HL-60 (cell line): ENCODE measurements at regions not wholly inside any gene's neighbourhood (a gene's known extent, or its start where the extent isn't known, plus 50 kb on each side); places are given as distances from the start of the nearest gene placed in this dataset.

Experiments
- DNase-seq, 2 experiments: peaks; one replicate each; pipeline ENCODE4 v3.0.0-alpha.2; 2010 to 2020; ENCODE audit warnings: low read depth in 1 of 2, low spot score in 1 of 2
- H3K27ac ChIP-seq: fragments of 250-450 bp; sonication (Bioruptor Pico); replicated peaks from 2 replicates; pipeline ENCODE4 v1.5.1; 2020; ENCODE audit warnings: mild to moderate bottlenecking, moderate library complexity
- H3K27me3 ChIP-seq: fragments of 250-450 bp; sonication (Bioruptor Pico); 2 replicates; pipeline ENCODE4 v1.5.1; 2021; ENCODE audit warnings: mild to moderate bottlenecking, moderate library complexity; ENCODE audit not compliant: insufficient read depth, poor library complexity, severe bottlenecking
- H3K4me3 ChIP-seq: replicated peaks from 2 replicates; pipeline ENCODE4 v1.5.1; 2011; ENCODE audit warnings: mild to moderate bottlenecking, control low read depth, low read length; ENCODE audit not compliant: insufficient read depth
- CTCF ChIP-seq: IDR thresholded peaks from one replicate; pipeline ENCODE4 v1.5.1; 2011; ENCODE audit warnings: low read length, control low read depth, inconsistent platforms; ENCODE audit not compliant: insufficient read depth
- GABPA ChIP-seq: IDR thresholded peaks from 2 replicates; pipeline ENCODE4 v1.6.1; 2012; ENCODE audit warnings: low read depth
- POLR2AphosphoS5 ChIP-seq: IDR thresholded peaks from 2 replicates; pipeline ENCODE4 v1.6.1; 2012; ENCODE audit warnings: low read depth
- REST ChIP-seq: IDR thresholded peaks from 2 replicates; pipeline ENCODE4 v1.6.1; 2012; ENCODE audit warnings: low read depth; ENCODE audit not compliant: insufficient replicate concordance
- SPI1 ChIP-seq: IDR thresholded peaks from 2 replicates; pipeline ENCODE4 v1.6.1; 2012; ENCODE audit warnings: low read depth, mild to moderate bottlenecking, borderline replicate concordance

DNA sequence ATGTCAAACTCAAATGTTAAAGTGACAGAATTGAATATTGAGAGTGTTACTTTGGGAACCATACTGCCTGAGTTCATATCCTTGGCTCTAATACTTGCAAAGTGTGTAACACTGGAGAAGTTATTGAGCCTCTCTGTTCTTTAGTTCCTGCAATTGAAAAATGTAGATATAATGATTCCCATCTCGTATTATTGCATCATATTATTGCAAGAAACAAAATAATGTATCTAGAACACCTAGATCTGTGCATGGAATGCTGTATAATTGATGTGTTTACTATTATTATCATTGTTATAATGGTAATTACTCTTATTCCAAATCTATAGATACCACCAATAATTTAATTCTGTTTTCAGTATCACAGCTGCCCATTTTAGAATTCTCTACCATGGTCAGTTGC, 310.3 kb downstream of the GABRG2 start:
- TF ChIP-seq CTCF (no peak), GABPA (no peak), REST (no peak), POLR2AphosphoS5 (no peak), SPI1 (no peak)
- no peak overlapping the region for H3K4me3 ChIP-seq
- no peak overlapping the region for H3K27ac ChIP-seq

GRCh38 chr5:162382839-162383238, 315.3 kb downstream of the GABRG2 start:
- no peak overlapping the region for H3K27ac ChIP-seq
- no peak overlapping the region for H3K4me3 ChIP-seq
- no peaks in the 10 kb centered on the region for H3K27me3 ChIP-seq
- TF ChIP-seq REST (no peak), POLR2AphosphoS5 (no peak), CTCF (no peak), GABPA (no peak), SPI1 (no peak)
- no peak for DNase-seq

More for the DNA sequence above, 310.3 kb downstream of the GABRG2 start:
- H3K27me3 ChIP-seq: no peaks in the 10 kb centered on the region
- DNase-seq: no peak

- no peak for TF ChIP-seq CTCF
- no peak for TF ChIP-seq REST
- no peak for TF ChIP-seq SPI1
- TF ChIP-seq GABPA: no peak
- no peak for TF ChIP-seq POLR2AphosphoS5
- DNase-seq: no peak
- Histone ChIP-seq H3K4me3 (no peak overlapping the region), H3K27ac (no peak overlapping the region), H3K27me3 (no peaks in the 10 kb centered on the region)
Observed at GRCh38 chr5:162384225-162384624, 316.7 kb downstream of the GABRG2 start.
